Stomach (tissue), 8 donors: ENCODE measurements at regions not wholly inside any gene's neighbourhood (a gene's known extent, or its start where the extent isn't known, plus 50 kb on each side); places are given as distances from the start of the nearest gene placed in this dataset.
A peak's percentile ranks its signal among the peaks of the same experiment; 100 is the strongest.

ENCODE experiments used
- DNase-seq, 2 donors: peaks; one replicate each; pipeline versions ENCODE4 v3.0.0 to v3.0.0-alpha.2; 2013 to 2019
- H3K27ac ChIP-seq, 5 donors: fragments of 200-600 bp in 4 of 5; sonication (generic) in 4 of 5; one replicate each; pipeline ENCODE4 v1.5.1; 2013 to 2019; ENCODE audit warnings: mild to moderate bottlenecking in 1 of 5, moderate library complexity in 1 of 5
- H3K27me3 ChIP-seq, 3 donors: fragments of 200-600 bp; sonication (generic); one replicate each; pipeline ENCODE4 v1.5.1; 2017 to 2019; ENCODE audit warnings: mixed run types in 1 of 3
- H3K36me3 ChIP-seq, 4 donors: fragments of 200-600 bp; sonication (generic); 1 replicate in 3 of 4; 2 replicates in 1 of 4; pipeline ENCODE4 v1.5.1; 2016 to 2019
- H3K4me1 ChIP-seq, 4 donors: fragments of 200-600 bp; sonication (generic); one replicate each; pipeline ENCODE4 v1.5.1; 2016 to 2019
- H3K4me3 ChIP-seq, 4 donors: fragments of 200-600 bp; sonication (generic) in 3 of 4; one replicate each; pipeline ENCODE4 v1.5.1; 2016 to 2019; ENCODE audit warnings: mild to moderate bottlenecking in 1 of 4
- H3K9me3 ChIP-seq, 4 donors: fragments of 200-600 bp; sonication (generic); one replicate each; pipeline ENCODE4 v1.5.1; 2016 to 2019
- EP300 ChIP-seq: sonication (generic); formaldehyde crosslinking; IDR thresholded peaks from one replicate; pipeline ENCODE4 v1.6.1; 2017; ENCODE audit warnings: antibody characterized with exemption
- POLR2A ChIP-seq, 4 donors: fragments of 450-650 bp; IDR thresholded peaks; one replicate each; pipeline ENCODE4 v1.6.1; 2016; ENCODE audit warnings: antibody characterized with exemption in 4 of 4, control low read depth in 2 of 4, mild to moderate bottlenecking in 1 of 4, moderate library complexity in 1 of 4
- POLR2AphosphoS5 ChIP-seq, 3 donors: sonication (generic); formaldehyde crosslinking; IDR thresholded peaks; one replicate each; pipeline ENCODE4 v1.6.1; 2016; ENCODE audit warnings: antibody characterized with exemption in 3 of 3
- WGBS, 5 donors: extraction: QIAGEN DNeasy Blood & Tissue Kit in 3 of 5; methylation state at CpG; one replicate each; pipeline versions ENCODE4 v1.1.5 to v1.1.7; 2013 to 2018; 5-methylcytosine and 5-hydroxymethylcytosine counted together
- intact Hi-C: fragments of 100-400 bp; cut with DNase I; formaldehyde crosslinking; loops from one replicate; pipeline ENCODE4 v1.15.1; 2023; ENCODE audit warnings: low total_unique reads
- TF ChIP-seq, protein P1 (sequence below), 7 experiments: fragments of 450-650 bp in 4 of 7; fragments of 200-600 bp in 3 of 7; sonication (generic) in 3 of 7; IDR thresholded peaks; one replicate each; pipeline ENCODE4 v1.5.1; 2016 to 2019; ENCODE audit warnings: antibody characterized with exemption in 7 of 7, control low read depth in 2 of 7, mild to moderate bottlenecking in 1 of 7
- donor health status: healthy with polysubstance abuse.
- donor health status: Bipolar disorder and iron deficiency.
- donor health status: healthy.

DNA sequence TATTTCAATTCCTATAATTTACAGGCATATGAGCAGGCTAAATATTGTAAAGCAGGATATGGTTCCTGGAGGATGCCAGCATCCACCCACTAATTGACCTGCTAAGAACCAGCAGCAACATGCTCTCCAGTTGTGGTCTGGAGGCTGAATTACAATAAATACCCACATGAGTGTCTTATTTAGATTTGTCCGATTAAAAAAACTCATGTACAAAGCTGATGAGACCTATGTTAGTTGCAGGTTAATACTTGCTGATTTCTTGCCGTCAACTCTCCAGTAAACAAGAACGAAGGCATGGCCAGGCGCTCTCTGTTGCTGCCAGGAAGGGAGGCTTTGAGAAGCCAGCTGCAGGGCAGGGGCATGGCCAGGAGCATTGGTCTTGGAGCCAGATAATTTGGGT is 169.3 kb upstream of the PRICKLE1 start:
- TF ChIP-seq POLR2A (IDR thresholded peaks at IDR 0.05), result no peak
- no peak for TF ChIP-seq POLR2AphosphoS5 (IDR thresholded peaks at IDR 0.05)
- Histone ChIP-seq H3K4me3 (no peak overlapping the region), H3K9me3 (no peaks in the 10 kb centered on the region), H3K36me3 (no peaks in the 10 kb centered on the region), H3K4me1 (peaks cover 0 to 6% (median 1%) of the 10 kb centered on the region in 4 donors), H3K27me3 (no peaks in the 10 kb centered on the region), H3K27ac (no peak overlapping the region)
- intact Hi-C loops, result no loop called here
- 76 to 94% (median 92%) methylated on average over 4 of the region's 4 CpGs for WGBS, 5 donors
- DNase-seq, result no peak

- TF ChIP-seq, protein P1, sequence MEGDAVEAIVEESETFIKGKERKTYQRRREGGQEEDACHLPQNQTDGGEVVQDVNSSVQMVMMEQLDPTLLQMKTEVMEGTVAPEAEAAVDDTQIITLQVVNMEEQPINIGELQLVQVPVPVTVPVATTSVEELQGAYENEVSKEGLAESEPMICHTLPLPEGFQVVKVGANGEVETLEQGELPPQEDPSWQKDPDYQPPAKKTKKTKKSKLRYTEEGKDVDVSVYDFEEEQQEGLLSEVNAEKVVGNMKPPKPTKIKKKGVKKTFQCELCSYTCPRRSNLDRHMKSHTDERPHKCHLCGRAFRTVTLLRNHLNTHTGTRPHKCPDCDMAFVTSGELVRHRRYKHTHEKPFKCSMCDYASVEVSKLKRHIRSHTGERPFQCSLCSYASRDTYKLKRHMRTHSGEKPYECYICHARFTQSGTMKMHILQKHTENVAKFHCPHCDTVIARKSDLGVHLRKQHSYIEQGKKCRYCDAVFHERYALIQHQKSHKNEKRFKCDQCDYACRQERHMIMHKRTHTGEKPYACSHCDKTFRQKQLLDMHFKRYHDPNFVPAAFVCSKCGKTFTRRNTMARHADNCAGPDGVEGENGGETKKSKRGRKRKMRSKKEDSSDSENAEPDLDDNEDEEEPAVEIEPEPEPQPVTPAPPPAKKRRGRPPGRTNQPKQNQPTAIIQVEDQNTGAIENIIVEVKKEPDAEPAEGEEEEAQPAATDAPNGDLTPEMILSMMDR (IDR thresholded peaks at IDR 0.05), result no peak
- no peak for TF ChIP-seq POLR2AphosphoS5 (IDR thresholded peaks at IDR 0.05)
- no peak for TF ChIP-seq EP300
- TF ChIP-seq POLR2A (IDR thresholded peaks at IDR 0.05), result no peak
- intact Hi-C loops, result no loop called here
- H3K4me1 ChIP-seq, result peaks cover 0 to 6% (median 1%) of the 10 kb centered on the region in 4 donors
- H3K36me3 ChIP-seq, result no peaks in the 10 kb centered on the region
- no peaks in the 10 kb centered on the region for H3K27me3 ChIP-seq
- H3K4me3 ChIP-seq, result no peak overlapping the region
- DNase-seq, result no peak
- no peak overlapping the region for H3K27ac ChIP-seq
- no peaks in the 10 kb centered on the region for H3K9me3 ChIP-seq
- WGBS, 5 donors, result 77 to 86% (median 86%) methylated on average over 8 of the region's 8 CpGs
These were observed 168.1 kb upstream of the PRICKLE1 start for GRCh38 chr12:42757624-42758119.

GRCh38 chr12:42756841-42757623 is 167.5 kb upstream of the PRICKLE1 start:
- Histone ChIP-seq H3K27me3 (no peaks in the 10 kb centered on the region), H3K36me3 (no peaks in the 10 kb centered on the region), H3K27ac (no peak overlapping the region), H3K4me3 (no peak overlapping the region), H3K4me1 (peaks cover 0 to 6% (median 1%) of the 10 kb centered on the region in 4 donors), H3K9me3 (no peaks in the 10 kb centered on the region)
- peak in 1 of 2 donors; percentile 40 for DNase-seq
- TF ChIP-seq POLR2AphosphoS5 (IDR thresholded peaks at IDR 0.05) (no peak), EP300 (no peak), POLR2A (IDR thresholded peaks at IDR 0.05) (no peak)
- TF ChIP-seq, protein P1 (IDR thresholded peaks at IDR 0.05), result no peak
- intact Hi-C loops, result no loop called here
- 35 to 47% (median 40%) methylated on average over 9 of the region's 9 CpGs for WGBS, 5 donors

- WGBS, 5 donors, result 94 to 100% (median 96%) methylated on average over 1 of the region's 1 CpG
- Histone ChIP-seq H3K4me1 (no peaks in the 10 kb centered on the region), H3K36me3 (no peaks in the 10 kb centered on the region), H3K27ac (no peak overlapping the region), H3K27me3 (no peaks in the 10 kb centered on the region), H3K9me3 (peaks cover 0 to 21% (median 9%) of the 10 kb centered on the region in 4 donors), H3K4me3 (no peak overlapping the region)
- TF ChIP-seq, protein P1 (IDR thresholded peaks at IDR 0.05), result no peak
- TF ChIP-seq POLR2AphosphoS5 (IDR thresholded peaks at IDR 0.05) (no peak), POLR2A (IDR thresholded peaks at IDR 0.05) (no peak), EP300 (no peak)
- no peak for DNase-seq
- intact Hi-C loops, result no loop called here
These were observed 160.8 kb upstream of the PRICKLE1 start for GRCh38 chr12:42750356-42750755.

- Histone ChIP-seq H3K27ac (no peak overlapping the region), H3K4me3 (no peak overlapping the region), H3K4me1 (no peaks in the 10 kb centered on the region), H3K36me3 (no peaks in the 10 kb centered on the region), H3K9me3 (peaks cover 0 to 21% (median 9%) of the 10 kb centered on the region in 4 donors), H3K27me3 (no peaks in the 10 kb centered on the region)
- WGBS, 5 donors, result 90 to 100% (median 97%) methylated on average over 1 of the region's 1 CpG
- TF ChIP-seq POLR2A (IDR thresholded peaks at IDR 0.05) (no peak), EP300 (no peak), POLR2AphosphoS5 (IDR thresholded peaks at IDR 0.05) (no peak)
- TF ChIP-seq, protein P1 (IDR thresholded peaks at IDR 0.05), result no peak
- intact Hi-C loops, result no loop called here
- no peak for DNase-seq
These were observed 159.7 kb upstream of the PRICKLE1 start for GRCh38 chr12:42749239-42749638.
